ENCODE measurements at regions not wholly inside any gene's neighbourhood (a gene's known extent, or its start where the extent isn't known, plus 50 kb on each side); places are given as distances from the start of the nearest gene placed in this dataset.

DNA sequence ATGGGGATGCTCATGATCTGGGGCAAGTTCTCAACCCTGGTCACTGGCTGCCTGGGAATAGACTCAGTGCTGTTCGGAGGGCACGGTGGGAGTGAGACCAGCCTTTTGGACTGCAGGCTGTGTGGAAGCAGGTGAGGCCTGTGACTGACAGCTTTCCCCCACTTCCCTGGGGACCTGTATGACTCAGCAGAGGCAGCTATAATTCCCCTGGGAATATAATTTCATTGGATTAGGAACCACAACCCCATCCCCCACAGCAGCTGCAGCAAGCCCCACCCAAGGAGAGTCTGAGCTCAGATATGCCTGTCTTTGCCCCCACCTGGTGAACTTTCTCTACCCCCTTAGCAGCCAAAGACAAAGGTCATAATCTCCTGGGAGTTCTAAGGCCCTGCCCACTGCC lies 408.6 kb downstream of the PPP3CA start:
- H3K4me1 ChIP-seq (ENCODE audit: control insufficient read depth in 1 of 2, insufficient read depth in 2 of 2, low read length in 2 of 2), result peaks cover 2 to 15% of the 10 kb centered on the region in 2 experiments; a peak in 3 of 4 replicates
- H4K20me1 ChIP-seq (ENCODE audit: insufficient read depth), result no peaks in the 10 kb centered on the region
- RAD21 ChIA-PET (ENCODE audit: low non-redundant PET in 1 of 2, low total read pairs in 2 of 2, uncharacterized antibody in 2 of 2, unreplicated experiment in 2 of 2), result no interaction called here
- intact Hi-C loops (cut with micrococcal nuclease), result loop anchor here (10.0 kb wide), 1 partner anchor 216 kb away; no protein-coding TSS in a partner anchor
- no peak overlapping the region for H3K9ac ChIP-seq (ENCODE audit: low read length)
- H3K9me2 ChIP-seq (ENCODE audit: insufficient read depth), result no peaks in the 10 kb centered on the region
- H3K27me3 ChIP-seq (ENCODE audit: insufficient read depth, low read length), result no peaks in the 10 kb centered on the region
- no peak overlapping the region for H3K27ac ChIP-seq (ENCODE audit: low read depth, low read length)
- H3K4me2 ChIP-seq (ENCODE audit: low read length), result no peak overlapping the region
- no peaks in the 10 kb centered on the region for H3K79me2 ChIP-seq (ENCODE audit: insufficient read depth, low read length)
- no peak for TF ChIP-seq EZH2phosphoT487 (IDR thresholded peaks at IDR 0.05; ENCODE audit: borderline replicate concordance)
- TF ChIP-seq, protein P1, sequence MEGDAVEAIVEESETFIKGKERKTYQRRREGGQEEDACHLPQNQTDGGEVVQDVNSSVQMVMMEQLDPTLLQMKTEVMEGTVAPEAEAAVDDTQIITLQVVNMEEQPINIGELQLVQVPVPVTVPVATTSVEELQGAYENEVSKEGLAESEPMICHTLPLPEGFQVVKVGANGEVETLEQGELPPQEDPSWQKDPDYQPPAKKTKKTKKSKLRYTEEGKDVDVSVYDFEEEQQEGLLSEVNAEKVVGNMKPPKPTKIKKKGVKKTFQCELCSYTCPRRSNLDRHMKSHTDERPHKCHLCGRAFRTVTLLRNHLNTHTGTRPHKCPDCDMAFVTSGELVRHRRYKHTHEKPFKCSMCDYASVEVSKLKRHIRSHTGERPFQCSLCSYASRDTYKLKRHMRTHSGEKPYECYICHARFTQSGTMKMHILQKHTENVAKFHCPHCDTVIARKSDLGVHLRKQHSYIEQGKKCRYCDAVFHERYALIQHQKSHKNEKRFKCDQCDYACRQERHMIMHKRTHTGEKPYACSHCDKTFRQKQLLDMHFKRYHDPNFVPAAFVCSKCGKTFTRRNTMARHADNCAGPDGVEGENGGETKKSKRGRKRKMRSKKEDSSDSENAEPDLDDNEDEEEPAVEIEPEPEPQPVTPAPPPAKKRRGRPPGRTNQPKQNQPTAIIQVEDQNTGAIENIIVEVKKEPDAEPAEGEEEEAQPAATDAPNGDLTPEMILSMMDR (IDR thresholded peaks at IDR 0.05 in 2 of 3, conservative IDR thresholded peaks at IDR 0.05 in 1 of 3; ENCODE audit: borderline replicate concordance in 1 of 3, insufficient read depth in 1 of 3, low read depth in 2 of 3, low read length in 2 of 3), result no peak
- TF ChIP-seq ELF1 (IDR thresholded peaks at IDR 0.05; ENCODE audit: borderline replicate concordance, low read depth), result no peak
- no peak for TF ChIP-seq SP1 (IDR thresholded peaks at IDR 0.05; ENCODE audit: low read depth)
- TF ChIP-seq YY1 (IDR thresholded peaks at IDR 0.05; ENCODE audit: extremely low read depth, insufficient replicate concordance, low read depth, low read length), result no peak
- TF ChIP-seq, protein P2, sequence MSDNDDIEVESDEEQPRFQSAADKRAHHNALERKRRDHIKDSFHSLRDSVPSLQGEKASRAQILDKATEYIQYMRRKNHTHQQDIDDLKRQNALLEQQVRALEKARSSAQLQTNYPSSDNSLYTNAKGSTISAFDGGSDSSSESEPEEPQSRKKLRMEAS (IDR thresholded peaks at IDR 0.05), result no peak
- no peak for TF ChIP-seq RAD21 (IDR thresholded peaks at IDR 0.05; ENCODE audit: low read depth)
- no TSS peak for BruUV-seq (replicated peaks)
- CTCF ChIA-PET, result no interaction called here
- POLR2A ChIA-PET, result no interaction called here
- no peak overlapping the region for H3K4me3 ChIP-seq (replicated peaks in 1 of 2; ENCODE audit: low read depth in 1 of 2, low read length in 2 of 2)
- H3K36me3 ChIP-seq (ENCODE audit: control insufficient read depth in 1 of 2, insufficient read depth in 2 of 2, low read length in 2 of 2), result no peaks in the 10 kb centered on the region
- ATAC-seq (no peak), DNase-seq (ENCODE audit: low read depth, low spot score) (no peak)
- H3K9me3 ChIP-seq (ENCODE audit: control insufficient read depth in 1 of 2, insufficient read depth in 1 of 2, low read depth in 1 of 2, low read length in 2 of 2), result peaks cover 0 to 7% of the 10 kb centered on the region in 2 experiments; a peak in 1 of 4 replicates
- H2AFZ ChIP-seq (ENCODE audit: low read depth, low read length, poor library complexity, severe bottlenecking), result peak overlapping the region; percentile 39
